HG02610 (cell line): ENCODE measurements at regions not wholly inside any gene's neighbourhood (a gene's known extent, or its start where the extent isn't known, plus 50 kb on each side); places are given as distances from the start of the nearest gene placed in this dataset.
"Not testable (repeated sequence)": the region's sequence is repeated elsewhere in the genome, so short reads cannot be mapped to it uniquely, and the experiment has no call there.

Source experiments
- ATAC-seq: cut with Tn5 transposase; IDR thresholded peaks from one replicate; pipeline ENCODE4 v1.9.1; 2021; ENCODE audit warnings: mild to moderate bottlenecking, moderate library complexity; ENCODE audit not compliant: unreplicated experiment

- ATAC-seq = peak; percentile 56
Observed at GRCh38 chr6:137313928-137314855, 95.0 kb upstream of the IFNGR1 start.

DNA sequence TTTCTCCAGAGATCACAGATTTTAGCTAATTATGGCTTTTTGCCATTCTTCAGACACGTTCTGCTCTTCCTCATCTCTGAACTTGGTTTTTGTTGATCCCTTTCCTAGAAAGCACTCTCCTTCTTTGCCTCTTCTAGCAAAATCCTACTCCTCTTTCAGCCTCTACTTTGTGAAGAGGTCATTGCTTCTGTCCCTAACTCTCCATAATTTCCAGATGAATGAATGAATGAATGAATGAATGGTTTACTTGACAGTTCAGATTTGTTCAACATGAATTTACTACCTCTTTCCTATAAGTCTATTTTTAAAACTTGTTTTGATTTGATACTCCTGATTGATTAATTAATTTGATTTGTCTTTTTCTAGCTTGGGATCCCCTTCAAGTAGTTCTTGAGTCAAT is 94.0 kb upstream of the IFNGR1 start:
- ATAC-seq = no peak

- ATAC-seq = no peak
Observed at GRCh38 chr6:137311940-137312339, 92.8 kb upstream of the IFNGR1 start.

DNA sequence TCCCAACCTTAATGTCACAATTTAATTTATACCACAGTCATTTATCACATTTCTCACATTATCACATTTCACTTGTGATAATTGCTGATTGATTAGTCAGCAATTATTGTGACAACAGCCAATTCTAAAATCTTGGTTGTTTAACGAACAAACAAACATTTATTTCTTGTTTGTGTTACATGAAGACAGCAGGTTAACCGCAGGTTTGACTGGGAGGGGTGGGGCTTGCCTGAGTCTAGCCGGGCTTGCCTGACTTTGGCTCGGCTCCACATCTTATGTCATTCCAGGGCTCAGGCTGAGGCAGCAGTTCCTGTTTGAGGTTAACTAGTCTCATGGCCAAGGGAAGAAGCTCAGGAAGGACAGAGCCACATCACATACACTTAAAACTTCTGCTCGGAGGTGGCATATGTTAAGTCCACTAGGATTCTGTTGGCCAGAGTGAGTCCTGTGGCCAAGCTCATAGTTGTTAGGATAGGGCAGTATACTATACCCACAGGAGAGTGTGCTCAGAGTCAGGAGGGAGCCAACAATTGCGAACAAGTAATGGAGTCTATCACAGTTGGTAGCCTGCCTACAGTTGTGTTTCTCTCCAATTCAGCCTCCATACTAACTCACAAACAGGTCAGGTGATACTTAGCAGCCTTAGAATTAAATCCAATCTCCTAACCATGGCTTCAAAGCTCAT is 90.0 kb upstream of the IFNGR1 start:
- peak; percentile 73 for ATAC-seq

GRCh38 chr6:137307163-137307854 is 88.1 kb upstream of the IFNGR1 start:
- ATAC-seq = no peak

DNA sequence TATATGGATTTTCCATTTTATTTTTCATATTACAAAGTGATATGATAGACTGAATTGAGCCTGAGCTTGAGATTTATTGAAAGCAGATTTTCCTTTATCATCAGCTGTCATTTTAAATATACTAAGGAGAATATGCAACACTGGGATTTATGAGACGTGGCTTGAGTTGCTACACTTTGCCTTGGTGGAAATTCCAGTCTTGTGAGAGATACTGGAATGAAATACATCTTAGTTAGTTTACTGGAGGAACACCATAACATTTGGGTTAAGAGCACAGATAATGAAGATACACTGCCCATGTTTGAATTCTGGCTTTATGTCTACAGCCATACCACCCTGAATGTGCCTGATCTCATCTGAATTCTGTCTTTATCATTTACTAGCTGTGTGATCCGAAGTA is 86.5 kb upstream of the IFNGR1 start:
- ATAC-seq = no peak

DNA sequence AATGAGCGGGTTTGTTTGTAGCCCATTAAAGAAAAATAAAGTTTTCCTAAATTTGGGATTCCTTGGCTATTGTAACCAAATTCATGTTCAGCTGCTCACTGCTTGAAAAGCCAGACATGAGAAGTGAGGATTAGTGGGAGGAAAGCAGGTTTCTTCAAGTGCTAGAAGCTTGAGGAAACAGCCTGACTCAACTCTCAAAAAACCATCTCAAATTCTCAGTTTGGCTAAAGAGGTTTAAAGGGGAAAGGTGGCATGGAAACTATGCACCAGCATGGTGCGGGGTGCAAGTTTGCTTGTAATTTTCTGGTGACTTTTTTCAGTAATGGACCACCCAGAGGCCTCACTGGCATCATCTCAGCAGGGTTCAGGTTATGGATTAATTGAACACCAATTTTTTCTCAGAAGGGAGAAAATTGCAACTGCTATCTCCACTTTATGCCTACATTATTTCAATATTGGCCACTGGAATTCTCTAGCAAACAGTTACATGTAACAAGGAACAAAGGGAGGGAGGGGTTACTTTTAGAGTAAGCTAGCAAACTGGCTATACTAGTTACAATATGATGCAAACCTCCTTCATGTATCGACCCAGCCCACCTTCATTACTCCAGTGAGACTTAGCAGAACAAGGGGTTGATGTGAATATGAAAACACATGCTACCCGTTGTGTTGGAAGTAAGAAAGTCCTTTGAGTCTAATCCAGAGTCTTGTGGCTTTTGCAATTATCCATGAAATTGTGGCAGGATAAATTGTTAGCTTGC is 85.0 kb upstream of the IFNGR1 start:
- no peak for ATAC-seq

GRCh38 chr6:137303441-137303840 is 84.3 kb upstream of the IFNGR1 start:
- no peak for ATAC-seq

- no peak for ATAC-seq
Observed at GRCh38 chr6:137299681-137300080, 80.5 kb upstream of the IFNGR1 start.

GRCh38 chr6:137297887-137298286 is 78.7 kb upstream of the IFNGR1 start:
- no peak for ATAC-seq

DNA sequence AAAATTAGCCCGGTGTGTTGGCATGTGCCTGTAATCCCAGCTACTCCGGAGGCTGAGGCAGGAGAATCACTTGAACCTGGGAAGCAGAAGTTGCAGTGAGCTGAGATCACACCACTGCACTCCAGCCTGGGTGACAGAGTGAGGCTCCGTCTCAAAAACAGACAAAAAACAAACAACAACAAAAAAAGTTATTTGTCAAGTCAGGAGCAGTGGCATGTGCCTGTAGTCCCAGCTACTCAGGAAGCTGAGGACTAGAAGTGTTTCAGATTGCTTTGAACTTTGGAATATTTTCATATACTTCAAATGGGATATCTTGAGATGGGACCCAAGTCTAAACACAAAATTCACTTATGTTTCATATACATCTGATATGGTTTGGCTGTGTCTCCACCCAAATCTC is 73.1 kb upstream of the IFNGR1 start:
- ATAC-seq = not testable (repeated sequence)

DNA sequence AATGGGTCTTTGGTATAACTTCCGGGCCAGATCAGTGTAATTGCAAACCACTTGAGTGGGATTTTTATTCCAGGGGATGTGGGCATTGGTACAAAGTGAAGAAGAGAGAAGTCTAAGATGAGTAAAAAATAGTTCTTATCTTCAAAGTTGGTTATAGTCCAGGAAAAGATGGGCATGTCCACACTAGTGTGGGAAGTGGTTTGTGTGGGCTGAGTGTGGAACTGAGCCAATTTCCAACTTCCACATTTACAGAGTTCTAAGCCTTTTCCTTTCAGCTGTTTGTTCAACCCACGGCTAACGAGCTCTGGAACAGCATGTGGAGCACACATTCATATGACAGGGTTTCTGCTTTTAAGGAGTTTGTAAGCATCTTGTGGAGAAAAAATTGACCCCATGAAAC is 72.3 kb upstream of the IFNGR1 start:
- ATAC-seq = no peak

GRCh38 chr6:137290601-137291261 is 71.5 kb upstream of the IFNGR1 start:
- ATAC-seq = no peak

- ATAC-seq = no peak
Observed at GRCh38 chr6:137286916-137287315, 67.7 kb upstream of the IFNGR1 start.

DNA sequence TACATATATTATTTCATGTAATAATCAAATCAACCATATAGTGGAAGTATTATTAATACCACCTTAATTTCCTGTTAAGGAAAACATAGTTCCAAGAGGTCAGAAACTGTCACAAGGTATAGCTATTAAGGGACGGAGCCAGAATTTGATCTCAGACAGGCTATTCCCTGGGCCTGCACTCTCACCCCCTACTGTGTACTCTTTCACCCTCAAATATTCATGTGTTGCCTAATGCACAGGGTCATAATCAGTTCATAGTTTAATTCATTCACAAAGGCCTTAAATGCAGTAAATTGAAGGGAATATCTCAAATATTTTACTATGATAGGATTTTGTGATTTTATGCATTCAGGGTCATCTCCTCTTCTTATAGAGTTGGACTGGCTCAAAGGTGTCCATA is 67.2 kb upstream of the IFNGR1 start:
- ATAC-seq = no peak

DNA sequence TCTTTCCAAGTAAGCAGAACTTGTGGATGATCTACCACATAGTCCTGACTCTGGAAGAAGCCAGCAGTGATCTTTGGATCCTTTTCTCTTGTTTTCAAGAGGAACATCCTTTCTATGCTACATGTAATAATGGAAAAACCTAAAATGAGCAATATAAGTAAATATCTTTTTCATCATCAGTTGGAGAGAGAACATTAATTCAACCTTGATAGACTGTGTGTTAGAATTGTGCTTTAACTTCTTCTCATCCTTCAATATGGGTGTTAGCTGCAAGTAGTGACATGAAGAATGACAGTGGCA is 65.6 kb upstream of the IFNGR1 start:
- no peak for ATAC-seq

DNA sequence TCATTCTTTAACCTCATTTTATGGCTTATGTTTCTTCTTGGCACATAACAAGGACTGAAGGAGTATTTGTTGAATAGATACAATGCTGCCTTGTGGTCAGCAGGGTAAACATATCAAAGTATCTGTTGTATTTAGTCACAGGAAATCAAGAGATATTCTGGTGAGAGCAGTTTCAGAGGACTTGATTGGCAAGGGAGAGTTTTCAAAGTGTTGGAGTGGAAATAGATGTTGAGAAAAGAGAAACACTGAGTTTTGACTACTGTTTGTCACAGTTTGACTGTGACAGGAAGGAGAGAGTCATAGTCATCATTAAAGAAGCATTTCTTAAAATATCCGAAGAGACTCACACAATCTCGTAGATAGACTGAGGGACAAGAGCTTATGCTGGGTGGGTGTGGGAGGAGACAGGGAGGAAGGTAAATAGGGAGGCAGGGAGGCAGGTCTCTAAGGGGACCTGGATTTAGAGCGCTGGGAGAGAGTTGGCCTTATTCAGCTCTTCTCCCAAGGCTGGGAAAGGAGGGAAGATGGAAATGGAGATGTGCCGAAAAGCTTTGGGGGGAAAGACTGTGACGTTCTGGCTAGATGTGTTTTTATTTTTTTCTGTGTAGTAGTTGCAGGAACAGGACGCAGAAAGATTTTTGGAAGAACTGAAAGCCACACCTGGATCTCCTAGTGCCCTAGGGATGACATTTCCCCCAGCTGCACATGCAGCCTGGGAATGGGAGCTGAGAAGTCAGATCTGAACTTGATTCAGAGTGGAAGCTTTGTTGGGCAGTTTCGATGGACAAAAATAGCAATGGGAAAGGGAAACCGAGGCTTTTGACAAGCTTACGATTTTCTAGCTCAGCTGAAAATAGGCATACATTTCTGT is 65.0 kb upstream of the IFNGR1 start:
- ATAC-seq = peak; percentile 86

DNA sequence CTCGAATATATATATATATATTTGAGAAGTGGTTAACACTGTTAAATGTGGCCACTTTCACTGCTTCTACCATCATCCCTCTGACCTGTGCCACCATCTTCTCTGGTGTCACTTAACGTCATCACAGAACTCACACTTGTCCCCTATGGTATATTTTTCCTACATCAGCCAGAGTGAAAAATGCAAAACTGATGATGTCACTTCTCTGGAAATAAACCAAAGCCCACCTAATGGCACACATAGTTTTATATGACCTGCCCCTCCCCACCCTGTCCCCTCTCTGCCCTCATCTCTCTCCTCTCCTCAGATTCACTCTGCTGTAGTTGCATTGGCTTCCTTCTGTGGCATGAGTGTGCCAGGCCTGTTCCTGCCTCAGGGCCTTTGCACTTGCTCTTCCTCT is 63.9 kb upstream of the IFNGR1 start:
- ATAC-seq = no peak

DNA sequence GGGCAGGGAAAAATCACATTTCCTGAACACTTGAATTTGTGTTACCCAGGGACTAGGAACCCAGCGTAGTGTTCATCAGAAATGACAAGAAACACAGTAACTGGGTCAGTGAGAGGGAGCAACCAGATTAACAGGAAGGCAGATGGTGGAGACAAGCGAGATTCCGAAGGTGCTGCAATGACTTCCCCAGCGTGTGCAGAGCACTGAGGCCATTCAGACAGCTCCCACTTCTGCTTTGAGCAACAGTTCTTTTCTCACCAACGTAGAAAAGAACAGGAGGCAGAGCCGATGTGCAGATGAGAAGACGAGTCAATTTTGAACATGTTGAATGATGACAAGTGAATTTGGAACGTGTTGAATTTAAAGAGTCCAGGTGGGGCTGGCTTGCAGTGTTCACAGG is 63.1 kb upstream of the IFNGR1 start:
- peak; percentile 41 for ATAC-seq

GRCh38 chr6:137279279-137279678 is 60.1 kb upstream of the IFNGR1 start:
- ATAC-seq = not testable (repeated sequence)
